ENCODE measurements at regions not wholly inside any gene's neighbourhood (a gene's known extent, or its start where the extent isn't known, plus 50 kb on each side); places are given as distances from the start of the nearest gene placed in this dataset.

DNA sequence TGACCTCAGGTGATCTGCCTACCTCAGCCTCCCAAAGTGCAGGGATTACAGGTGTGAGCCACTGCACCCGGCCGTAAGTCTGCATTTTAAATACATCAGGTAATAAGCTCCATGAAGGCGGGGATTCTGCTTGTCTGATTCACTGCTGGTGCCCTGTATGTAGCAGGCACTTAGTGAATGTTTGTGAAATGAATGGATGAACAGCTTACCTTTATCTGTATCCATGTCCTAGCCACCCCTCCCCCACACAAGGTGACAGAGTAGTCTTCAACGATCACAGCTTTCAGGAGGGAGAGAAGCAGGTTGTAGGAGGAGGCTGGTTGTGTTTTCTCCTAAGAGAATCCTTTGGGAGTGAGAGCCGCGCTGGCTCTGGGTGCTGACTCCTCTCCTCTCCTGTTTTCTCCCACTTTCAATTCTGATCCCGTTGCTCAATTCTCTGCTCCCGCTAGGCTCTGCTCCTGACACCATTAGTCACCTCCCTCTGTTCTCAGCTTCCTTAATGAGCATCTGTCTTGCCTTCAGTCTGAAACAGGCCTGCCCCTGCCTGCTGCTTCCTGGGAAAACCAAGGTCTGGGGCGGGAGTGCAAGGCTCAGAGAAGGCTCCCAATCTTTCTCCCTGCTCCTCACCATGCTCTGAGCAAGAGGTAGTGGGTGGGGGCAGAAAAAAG lies 88.8 kb upstream of the CTNNA1 start:
- H3K4me3 ChIP-seq (ENCODE audit: low read depth, low read length) = no peak overlapping the region
- TF ChIP-seq, protein P1, sequence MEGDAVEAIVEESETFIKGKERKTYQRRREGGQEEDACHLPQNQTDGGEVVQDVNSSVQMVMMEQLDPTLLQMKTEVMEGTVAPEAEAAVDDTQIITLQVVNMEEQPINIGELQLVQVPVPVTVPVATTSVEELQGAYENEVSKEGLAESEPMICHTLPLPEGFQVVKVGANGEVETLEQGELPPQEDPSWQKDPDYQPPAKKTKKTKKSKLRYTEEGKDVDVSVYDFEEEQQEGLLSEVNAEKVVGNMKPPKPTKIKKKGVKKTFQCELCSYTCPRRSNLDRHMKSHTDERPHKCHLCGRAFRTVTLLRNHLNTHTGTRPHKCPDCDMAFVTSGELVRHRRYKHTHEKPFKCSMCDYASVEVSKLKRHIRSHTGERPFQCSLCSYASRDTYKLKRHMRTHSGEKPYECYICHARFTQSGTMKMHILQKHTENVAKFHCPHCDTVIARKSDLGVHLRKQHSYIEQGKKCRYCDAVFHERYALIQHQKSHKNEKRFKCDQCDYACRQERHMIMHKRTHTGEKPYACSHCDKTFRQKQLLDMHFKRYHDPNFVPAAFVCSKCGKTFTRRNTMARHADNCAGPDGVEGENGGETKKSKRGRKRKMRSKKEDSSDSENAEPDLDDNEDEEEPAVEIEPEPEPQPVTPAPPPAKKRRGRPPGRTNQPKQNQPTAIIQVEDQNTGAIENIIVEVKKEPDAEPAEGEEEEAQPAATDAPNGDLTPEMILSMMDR (IDR thresholded peaks at IDR 0.05; ENCODE audit: low read depth, low read length) = no peak

DNA sequence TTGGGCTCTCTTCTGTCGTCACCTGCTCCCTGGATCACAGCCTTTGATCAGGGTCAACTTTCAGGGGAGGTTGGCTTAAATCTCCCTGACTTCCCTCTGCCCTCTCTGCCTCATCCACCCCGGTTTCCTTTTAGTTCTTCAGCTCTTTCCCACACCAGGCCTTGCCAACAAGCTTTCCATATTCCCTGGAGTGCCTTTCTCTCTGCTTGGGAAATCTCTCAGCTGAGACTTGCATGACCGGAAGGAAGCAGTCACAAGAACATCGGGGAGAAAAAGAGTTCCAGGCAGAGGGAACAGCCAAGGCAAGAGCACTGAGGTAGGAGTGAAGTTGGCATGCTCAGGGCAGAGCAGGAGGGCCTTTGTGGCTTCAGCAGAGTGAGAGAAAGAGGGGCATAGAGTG lies 88.4 kb upstream of the HSPA9 start:
- H3K4me3 ChIP-seq (ENCODE audit: low read depth, low read length) = no peak overlapping the region
- TF ChIP-seq, protein P1 (IDR thresholded peaks at IDR 0.05; ENCODE audit: low read depth, low read length) = no peak

DNA sequence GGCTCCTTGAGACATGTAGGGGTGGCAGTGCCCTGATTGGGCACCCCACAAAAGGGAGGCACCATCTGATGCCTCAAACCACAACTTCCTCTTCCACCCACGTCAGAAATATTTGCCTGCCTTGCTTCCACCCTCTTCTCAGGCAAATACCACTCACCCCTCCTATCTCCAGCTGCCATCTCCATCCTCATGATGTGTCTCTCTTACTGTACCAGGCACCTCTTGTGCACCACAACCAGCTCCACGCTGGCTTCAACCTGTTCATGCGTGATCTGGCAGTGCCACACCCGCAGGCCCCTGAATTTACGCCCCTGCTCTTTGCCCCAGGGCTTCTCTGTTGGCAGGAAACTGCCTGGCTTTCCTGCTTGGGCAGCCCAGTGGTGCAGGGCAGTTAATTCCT lies 87.8 kb upstream of the HSPA9 start:
- H3K4me3 ChIP-seq (ENCODE audit: low read depth, low read length) = no peak overlapping the region
- TF ChIP-seq, protein P1 (IDR thresholded peaks at IDR 0.05; ENCODE audit: low read depth, low read length) = no peak

DNA sequence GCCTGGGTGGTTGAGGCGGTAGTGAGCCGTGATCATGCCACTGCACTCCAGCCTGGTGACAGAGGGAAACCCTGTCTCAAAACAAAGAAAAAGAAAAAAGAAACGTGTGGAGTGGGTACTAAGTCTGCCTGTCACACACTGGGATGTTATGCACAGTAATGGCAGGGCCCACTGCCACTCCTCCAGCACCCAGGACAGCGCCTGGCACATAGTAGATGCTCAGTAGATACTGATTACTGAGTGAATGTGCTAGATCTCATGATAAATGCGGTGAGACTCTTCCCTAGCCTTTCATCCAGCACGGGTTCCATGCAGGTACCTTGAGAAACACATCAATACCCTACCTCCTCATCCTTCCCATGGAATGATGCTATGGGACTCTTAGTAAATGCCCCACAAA lies 87.4 kb upstream of the HSPA9 start:
- no peak overlapping the region for H3K4me3 ChIP-seq (ENCODE audit: low read depth, low read length)
- TF ChIP-seq, protein P1 (IDR thresholded peaks at IDR 0.05; ENCODE audit: low read depth, low read length) = no peak

DNA sequence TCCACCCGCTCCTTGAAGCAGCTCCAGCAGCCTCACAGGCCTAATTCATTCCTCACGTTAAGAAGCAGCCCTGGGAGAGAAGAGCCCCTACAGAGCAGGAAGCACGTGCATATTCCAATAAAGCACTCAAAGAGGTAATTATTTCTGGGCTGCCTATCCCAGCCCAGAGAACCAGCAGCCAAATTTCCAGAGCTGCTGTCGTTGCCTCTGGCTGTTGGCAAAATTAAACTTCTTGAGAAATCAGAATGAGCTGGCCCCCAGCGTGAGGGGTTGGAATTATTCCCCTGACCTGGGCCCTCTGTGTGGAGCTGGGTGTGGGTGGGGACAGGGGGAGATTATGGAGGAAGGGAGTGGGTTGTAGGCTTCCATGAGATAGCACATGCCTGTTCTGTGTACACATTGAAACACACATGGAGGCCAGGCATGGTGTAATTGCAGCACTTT lies 86.8 kb upstream of the HSPA9 start:
- H3K4me3 ChIP-seq (ENCODE audit: low read depth, low read length) = no peak overlapping the region

DNA sequence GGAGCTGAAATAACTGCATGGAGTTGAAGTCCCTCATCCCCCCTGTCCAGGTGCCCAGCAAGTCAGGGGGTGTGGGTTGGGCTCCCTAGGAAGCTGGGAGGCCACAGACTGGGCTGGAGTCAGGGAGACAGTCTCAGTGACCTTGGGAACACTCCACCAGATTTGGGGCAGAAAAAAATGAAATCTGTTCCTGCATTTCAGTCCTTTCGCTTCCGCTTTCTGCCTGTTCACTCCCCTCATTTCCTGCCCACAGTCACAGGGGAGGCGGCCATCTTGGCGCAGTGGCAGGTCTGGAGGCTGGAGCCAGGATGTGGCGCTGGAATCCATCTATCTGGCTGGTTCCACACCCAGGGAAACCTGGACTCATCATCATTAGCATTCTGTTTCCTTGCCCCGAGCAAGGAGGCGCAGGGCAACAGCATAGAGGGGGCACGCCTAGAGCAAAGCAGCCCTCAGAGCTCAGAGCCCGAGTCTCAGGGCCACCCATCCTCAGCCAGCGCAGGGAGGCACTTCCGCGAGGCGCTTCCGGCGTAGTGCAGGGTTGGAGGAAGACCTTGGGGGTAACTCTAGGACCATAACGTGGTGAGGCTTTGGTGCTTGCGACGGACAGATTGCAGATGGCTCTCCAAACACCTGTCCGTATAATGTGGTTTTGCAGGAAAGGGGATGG lies 86.2 kb upstream of the HSPA9 start:
- TF ChIP-seq, protein P1 (IDR thresholded peaks at IDR 0.05; ENCODE audit: low read depth, low read length) = no peak
- H3K4me3 ChIP-seq (ENCODE audit: low read depth, low read length) = no peak overlapping the region

More for the DNA sequence above, 86.8 kb upstream of the HSPA9 start:
- TF ChIP-seq, protein P1 (IDR thresholded peaks at IDR 0.05; ENCODE audit: low read depth, low read length) = no peak

DNA sequence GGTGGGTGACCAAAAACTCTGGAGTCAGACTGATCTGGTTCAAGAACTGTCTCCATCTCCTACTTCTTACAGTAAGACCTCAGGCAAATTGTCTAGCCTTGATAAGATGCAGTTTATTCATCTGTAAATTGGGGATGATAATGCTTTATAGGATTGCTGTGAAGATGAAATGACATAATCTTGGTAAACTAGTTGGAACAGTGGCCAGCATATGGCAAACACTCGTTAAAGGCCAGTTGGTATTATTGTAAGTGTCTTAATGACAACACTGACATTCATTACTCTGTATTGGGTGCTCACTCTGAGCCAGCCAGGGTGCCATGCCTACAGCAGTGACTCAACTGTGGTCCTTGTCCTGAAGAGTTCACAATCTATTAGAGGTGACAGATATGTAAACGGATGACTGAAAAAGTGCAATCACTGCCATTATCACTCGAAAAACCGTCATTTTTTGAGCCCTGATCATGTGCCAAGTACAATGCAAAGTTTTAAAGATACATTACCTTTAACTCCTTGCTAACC lies 84.9 kb upstream of the HSPA9 start:
- H3K4me3 ChIP-seq (ENCODE audit: low read depth, low read length) = no peak overlapping the region
- TF ChIP-seq, protein P1 (IDR thresholded peaks at IDR 0.05; ENCODE audit: low read depth, low read length) = no peak

Data from WI38 (cell line).